Renal cortex interstitium (tissue), 11 donors: ENCODE measurements at regions not wholly inside any gene's neighbourhood (a gene's known extent, or its start where the extent isn't known, plus 50 kb on each side); places are given as distances from the start of the nearest gene placed in this dataset.
"Not testable (repeated sequence)": the region's sequence is repeated elsewhere in the genome, so short reads cannot be mapped to it uniquely, and the experiment has no call there.

Source experiments
- DNase-seq, 11 donors: peaks; one replicate each; pipeline ENCODE4 v3.0.0-alpha.2; 2013; ENCODE audit warnings: low read depth in 9 of 11, low spot score in 4 of 11; ENCODE audit errors: extremely low read depth in 1 of 11

GRCh38 chr3:139113231-139113992, 68.7 kb upstream of the PRR23C start:
- DNase-seq, result no peak

- DNase-seq, result no peak
These were observed 69.3 kb upstream of the PRR23C start for GRCh38 chr3:139113993-139114375.

- not testable (repeated sequence) for DNase-seq
These were observed 71.9 kb upstream of the PRR23C start for GRCh38 chr3:139116631-139117030.

- DNase-seq, result no peak
These were observed 72.5 kb upstream of the PRR23C start for GRCh38 chr3:139117136-139117675.

GRCh38 chr3:139117883-139118760, 73.4 kb upstream of the PRR23C start:
- DNase-seq, result no peak

GRCh38 chr3:139118835-139119234, 74.1 kb upstream of the PRR23C start:
- DNase-seq, result no peak

GRCh38 chr3:139119331-139120025, 74.8 kb upstream of the PRR23C start:
- DNase-seq, result no peak

- DNase-seq, result peak in 6 of 11 donors; percentile 20 to 61 (median 52)
These were observed 75.7 kb upstream of the PRR23C start for GRCh38 chr3:139120086-139121056.

GRCh38 chr3:139121513-139122220, 77.0 kb upstream of the PRR23C start:
- peak in 1 of 11 donors; percentile 18 for DNase-seq

- no peak for DNase-seq
These were observed 77.5 kb upstream of the PRR23C start for GRCh38 chr3:139122221-139122581.

GRCh38 chr3:139122612-139123011, 77.9 kb upstream of the PRR23C start:
- DNase-seq, result no peak

- DNase-seq, result no peak
These were observed 78.8 kb upstream of the PRR23C start for GRCh38 chr3:139123377-139124095.

- no peak for DNase-seq
These were observed 79.5 kb upstream of the PRR23C start for GRCh38 chr3:139124197-139124596.

GRCh38 chr3:139127101-139127500, 82.4 kb upstream of the PRR23C start:
- DNase-seq, result no peak

- DNase-seq, result not testable (repeated sequence)
These were observed 82.9 kb upstream of the PRR23C start for GRCh38 chr3:139127629-139128028.

GRCh38 chr3:139128803-139129202, 84.1 kb upstream of the PRR23C start:
- DNase-seq, result no peak

GRCh38 chr3:139129892-139130291, 85.2 kb upstream of the PRR23C start:
- no peak for DNase-seq
